Karpas-422 (cell line): ENCODE measurements at regions not wholly inside any gene's neighbourhood (a gene's known extent, or its start where the extent isn't known, plus 50 kb on each side); places are given as distances from the start of the nearest gene placed in this dataset.

Experiments used
- DNase-seq: peaks from one replicate; pipeline ENCODE4 v3.0.0-alpha.2; 2015
- H2AFZ ChIP-seq: fragments of 200-600 bp; sonication (generic); 2 replicates; pipeline ENCODE4 v1.6.1; 2014; ENCODE audit warnings: antibody characterized with exemption, low read length, mixed read lengths
- H3K27ac ChIP-seq: fragments of 200-600 bp; sonication (generic); 2 replicates; pipeline ENCODE4 v1.5.1; 2014; ENCODE audit warnings: mild to moderate bottlenecking, low read length, moderate library complexity
- H3K27me3 ChIP-seq: fragments of 200-600 bp; sonication (generic); 2 replicates; pipeline ENCODE4 v1.6.1; 2014; ENCODE audit warnings: low read length, mixed read lengths
- H3K36me3 ChIP-seq: fragments of 200-600 bp; sonication (generic); 2 replicates; pipeline ENCODE4 v1.6.1; 2014; ENCODE audit warnings: low read length, mixed read lengths; ENCODE audit not compliant: insufficient read depth
- H3K4me1 ChIP-seq: fragments of 200-600 bp; sonication (generic); 2 replicates; pipeline ENCODE4 v1.6.1; 2014; ENCODE audit warnings: mild to moderate bottlenecking, low read length, mixed read lengths
- H3K4me2 ChIP-seq: fragments of 200-600 bp; sonication (generic); 2 replicates; pipeline ENCODE4 v1.6.1; 2014; ENCODE audit warnings: low read length, low read depth, mild to moderate bottlenecking; ENCODE audit not compliant: poor library complexity, severe bottlenecking
- H3K4me3 ChIP-seq: fragments of 200-600 bp; sonication (generic); 2 replicates; pipeline ENCODE4 v1.5.1; 2014; ENCODE audit warnings: mild to moderate bottlenecking, antibody characterized with exemption, low read length, mixed read lengths
- H3K79me2 ChIP-seq: fragments of 200-600 bp; sonication (generic); 2 replicates; pipeline ENCODE4 v1.6.1; 2014; ENCODE audit warnings: mild to moderate bottlenecking, low read length, mixed read lengths
- H3K9ac ChIP-seq: fragments of 200-600 bp; sonication (generic); 2 replicates; pipeline ENCODE4 v1.6.0; 2014; ENCODE audit warnings: low read length
- H3K9me2 ChIP-seq: fragments of 200-600 bp; sonication (generic), shearing (Covaris generic); replicated peaks from 2 replicates; pipeline ENCODE4 v1.6.0; 2014; ENCODE audit warnings: mild to moderate bottlenecking, low read length, moderate library complexity; ENCODE audit not compliant: insufficient read depth
- H3K9me3 ChIP-seq: fragments of 300-700, 200-600 bp; sonication (generic); 2 replicates; pipeline ENCODE4 v1.6.1; 2014; ENCODE audit warnings: low read length, mixed read lengths
- H4K20me1 ChIP-seq: fragments of 200-600 bp; sonication (generic); 2 replicates; pipeline ENCODE4 v1.6.1; 2014; ENCODE audit warnings: mild to moderate bottlenecking, antibody characterized with exemption, low read length, low read depth; ENCODE audit not compliant: insufficient read depth

- Histone ChIP-seq H3K36me3 (no peaks in the 10 kb centered on the region), H3K4me1 (no peaks in the 10 kb centered on the region), H2AFZ (no peak overlapping the region), H3K9me2 (no peaks in the 10 kb centered on the region), H3K9me3 (no peaks in the 10 kb centered on the region), H3K79me2 (no peaks in the 10 kb centered on the region), H3K9ac (no peak overlapping the region), H3K27me3 (no peaks in the 10 kb centered on the region), H4K20me1 (no peaks in the 10 kb centered on the region), H3K4me2 (no peak overlapping the region), H3K4me3 (no peak overlapping the region), H3K27ac (no peak overlapping the region)
- no peak for DNase-seq
Measured at GRCh38 chr11:122030286-122030685, 85.7 kb downstream of the BLID start.

DNA sequence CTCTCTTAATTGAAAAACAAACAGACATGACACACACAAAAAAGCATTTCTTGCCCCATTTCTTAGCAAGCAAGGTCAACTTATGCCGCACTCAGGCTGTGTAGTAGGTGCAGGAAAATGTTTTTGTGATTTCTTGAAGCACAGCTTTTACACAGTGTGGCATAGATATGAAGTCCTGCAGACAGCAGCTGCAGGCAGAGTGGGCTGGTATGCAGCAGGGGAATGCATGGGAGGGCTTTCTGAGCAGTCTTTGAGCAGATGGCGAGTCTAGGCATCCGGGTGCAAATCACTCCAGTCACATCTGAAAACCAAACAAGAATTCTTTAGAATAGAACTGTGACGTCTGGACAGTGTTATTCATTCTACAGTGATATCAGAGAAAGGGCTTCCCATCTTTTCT is 87.5 kb downstream of the BLID start:
- no peaks in the 10 kb centered on the region for H3K79me2 ChIP-seq
- H3K36me3 ChIP-seq: no peaks in the 10 kb centered on the region
- H2AFZ ChIP-seq: no peak overlapping the region
- H3K4me2 ChIP-seq: no peak overlapping the region
- no peak overlapping the region for H3K4me3 ChIP-seq
- H3K9ac ChIP-seq: no peak overlapping the region
- H3K4me1 ChIP-seq: no peaks in the 10 kb centered on the region
- H4K20me1 ChIP-seq: no peaks in the 10 kb centered on the region
- no peaks in the 10 kb centered on the region for H3K9me3 ChIP-seq
- no peaks in the 10 kb centered on the region for H3K27me3 ChIP-seq
- H3K27ac ChIP-seq: no peak overlapping the region
- DNase-seq: no peak
- no peaks in the 10 kb centered on the region for H3K9me2 ChIP-seq

GRCh38 chr11:122028036-122028435 is 88.0 kb downstream of the BLID start:
- Histone ChIP-seq H3K4me3 (no peak overlapping the region), H4K20me1 (no peaks in the 10 kb centered on the region), H3K36me3 (no peaks in the 10 kb centered on the region), H3K9me2 (no peaks in the 10 kb centered on the region), H3K4me1 (no peaks in the 10 kb centered on the region), H3K79me2 (no peaks in the 10 kb centered on the region), H3K9ac (no peak overlapping the region), H3K27me3 (no peaks in the 10 kb centered on the region), H3K27ac (no peak overlapping the region), H2AFZ (no peak overlapping the region), H3K9me3 (no peaks in the 10 kb centered on the region), H3K4me2 (no peak overlapping the region)
- no peak for DNase-seq

- Histone ChIP-seq H3K4me3 (no peak overlapping the region), H3K36me3 (no peaks in the 10 kb centered on the region), H3K27ac (no peak overlapping the region), H3K4me2 (no peak overlapping the region), H3K9ac (no peak overlapping the region), H3K9me3 (no peaks in the 10 kb centered on the region), H4K20me1 (no peaks in the 10 kb centered on the region), H3K27me3 (no peaks in the 10 kb centered on the region), H3K9me2 (no peaks in the 10 kb centered on the region), H3K4me1 (no peaks in the 10 kb centered on the region), H2AFZ (no peak overlapping the region), H3K79me2 (no peaks in the 10 kb centered on the region)
- DNase-seq: peak; percentile 60
Measured at GRCh38 chr11:122025757-122026156, 90.3 kb downstream of the BLID start.

GRCh38 chr11:122024278-122024677 is 91.7 kb downstream of the BLID start:
- H3K79me2 ChIP-seq: no peaks in the 10 kb centered on the region
- no peak overlapping the region for H3K27ac ChIP-seq
- no peak for DNase-seq
- H4K20me1 ChIP-seq: no peaks in the 10 kb centered on the region
- no peak overlapping the region for H3K9ac ChIP-seq
- no peak overlapping the region for H3K4me2 ChIP-seq
- H3K27me3 ChIP-seq: no peaks in the 10 kb centered on the region
- no peaks in the 10 kb centered on the region for H3K36me3 ChIP-seq
- no peak overlapping the region for H3K4me3 ChIP-seq
- no peak overlapping the region for H2AFZ ChIP-seq
- H3K4me1 ChIP-seq: no peaks in the 10 kb centered on the region
- H3K9me2 ChIP-seq: no peaks in the 10 kb centered on the region
- H3K9me3 ChIP-seq: no peaks in the 10 kb centered on the region

DNA sequence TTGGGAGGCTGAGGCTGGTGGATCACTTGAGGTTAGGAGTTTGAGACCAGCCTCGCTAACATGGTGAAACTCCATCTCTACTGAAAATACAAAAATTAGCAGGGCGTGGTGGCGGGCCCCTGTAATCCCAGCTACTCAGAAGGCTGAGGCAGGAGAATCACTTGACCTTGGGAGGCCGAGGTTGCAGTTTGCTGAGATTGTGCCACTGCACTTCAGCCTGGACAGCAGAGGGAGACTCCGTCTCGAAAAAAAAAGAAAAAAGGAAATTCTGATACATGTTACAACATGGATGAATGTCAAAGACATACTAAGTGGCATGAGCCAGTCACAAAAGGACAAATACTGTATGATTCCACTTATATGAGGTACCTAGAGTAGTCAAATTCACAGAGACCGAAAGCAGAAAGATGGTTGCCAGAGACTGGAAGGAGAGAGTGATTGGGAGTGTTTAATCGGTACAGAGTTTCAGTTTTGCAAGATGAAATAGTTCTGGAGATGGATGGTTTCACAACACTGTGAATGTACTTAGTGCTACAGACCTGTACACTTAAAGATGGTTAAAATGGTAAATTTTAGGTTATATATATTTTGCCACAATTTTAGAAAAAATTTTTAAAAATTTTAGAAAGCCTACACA is 92.3 kb downstream of the BLID start:
- no peak overlapping the region for H2AFZ ChIP-seq
- no peak overlapping the region for H3K9ac ChIP-seq
- no peak overlapping the region for H3K4me2 ChIP-seq
- no peak overlapping the region for H3K27ac ChIP-seq
- no peaks in the 10 kb centered on the region for H3K9me3 ChIP-seq
- H3K4me3 ChIP-seq: no peak overlapping the region
- no peaks in the 10 kb centered on the region for H3K36me3 ChIP-seq
- no peaks in the 10 kb centered on the region for H3K27me3 ChIP-seq
- no peaks in the 10 kb centered on the region for H3K79me2 ChIP-seq
- H3K4me1 ChIP-seq: no peaks in the 10 kb centered on the region
- DNase-seq: no peak
- no peaks in the 10 kb centered on the region for H3K9me2 ChIP-seq
- no peaks in the 10 kb centered on the region for H4K20me1 ChIP-seq

- no peak overlapping the region for H2AFZ ChIP-seq
- no peak overlapping the region for H3K9ac ChIP-seq
- H3K27me3 ChIP-seq: no peaks in the 10 kb centered on the region
- H3K79me2 ChIP-seq: no peaks in the 10 kb centered on the region
- H3K27ac ChIP-seq: no peak overlapping the region
- H3K9me3 ChIP-seq: no peaks in the 10 kb centered on the region
- no peaks in the 10 kb centered on the region for H3K4me1 ChIP-seq
- no peaks in the 10 kb centered on the region for H3K9me2 ChIP-seq
- H3K4me3 ChIP-seq: no peak overlapping the region
- DNase-seq: no peak
- no peaks in the 10 kb centered on the region for H4K20me1 ChIP-seq
- H3K36me3 ChIP-seq: no peaks in the 10 kb centered on the region
- H3K4me2 ChIP-seq: no peak overlapping the region
Measured at GRCh38 chr11:122022646-122023045, 93.4 kb downstream of the BLID start.

GRCh38 chr11:122020902-122021301 is 95.1 kb downstream of the BLID start:
- Histone ChIP-seq H3K9me3 (no peaks in the 10 kb centered on the region), H3K4me1 (no peaks in the 10 kb centered on the region), H3K4me3 (no peak overlapping the region), H4K20me1 (no peaks in the 10 kb centered on the region), H3K9me2 (no peaks in the 10 kb centered on the region), H3K79me2 (no peaks in the 10 kb centered on the region), H3K4me2 (no peak overlapping the region), H3K27me3 (no peaks in the 10 kb centered on the region), H2AFZ (no peak overlapping the region), H3K27ac (no peak overlapping the region), H3K36me3 (no peaks in the 10 kb centered on the region), H3K9ac (no peak overlapping the region)
- peak; percentile 40 for DNase-seq
